ENCODE measurements at regions not wholly inside any gene's neighbourhood (a gene's known extent, or its start where the extent isn't known, plus 50 kb on each side); places are given as distances from the start of the nearest gene placed in this dataset.

- DNase-seq (ENCODE audit: low read depth in 1 of 2, low spot score in 1 of 2) = no peak
- ChIA-PET CTCF (interaction anchor here (0.6 kb wide), 1 partner anchor 26 kb away, joined by 3 read pairs; no protein-coding TSS in a partner anchor), POLR2A (no interaction called here)
- TF ChIP-seq, protein P1, sequence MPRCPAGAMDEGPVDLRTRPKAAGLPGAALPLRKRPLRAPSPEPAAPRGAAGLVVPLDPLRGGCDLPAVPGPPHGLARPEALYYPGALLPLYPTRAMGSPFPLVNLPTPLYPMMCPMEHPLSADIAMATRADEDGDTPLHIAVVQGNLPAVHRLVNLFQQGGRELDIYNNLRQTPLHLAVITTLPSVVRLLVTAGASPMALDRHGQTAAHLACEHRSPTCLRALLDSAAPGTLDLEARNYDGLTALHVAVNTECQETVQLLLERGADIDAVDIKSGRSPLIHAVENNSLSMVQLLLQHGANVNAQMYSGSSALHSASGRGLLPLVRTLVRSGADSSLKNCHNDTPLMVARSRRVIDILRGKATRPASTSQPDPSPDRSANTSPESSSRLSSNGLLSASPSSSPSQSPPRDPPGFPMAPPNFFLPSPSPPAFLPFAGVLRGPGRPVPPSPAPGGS (IDR thresholded peaks at IDR 0.05) = no peak
- TF ChIP-seq, protein P2, sequence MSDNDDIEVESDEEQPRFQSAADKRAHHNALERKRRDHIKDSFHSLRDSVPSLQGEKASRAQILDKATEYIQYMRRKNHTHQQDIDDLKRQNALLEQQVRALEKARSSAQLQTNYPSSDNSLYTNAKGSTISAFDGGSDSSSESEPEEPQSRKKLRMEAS (IDR thresholded peaks at IDR 0.05) = no peak
- TF ChIP-seq GATA3 (IDR thresholded peaks at IDR 0.05; ENCODE audit: borderline replicate concordance) (no peak), ZFP36 (IDR thresholded peaks at IDR 0.05; ENCODE audit: borderline replicate concordance, partially characterized antibody) (no peak), NFE2L2 (conservative IDR thresholded peaks at IDR 0.05; ENCODE audit: low read length) (no peak), ELK1 (IDR thresholded peaks at IDR 0.05; ENCODE audit: low read depth, low read length) (no peak), ZC3H11A (IDR thresholded peaks at IDR 0.05) (no peak), RFX5 (IDR thresholded peaks at IDR 0.05) (no peak), BHLHE40 (IDR thresholded peaks at IDR 0.05; ENCODE audit: low read depth, low read length) (no peak), HEYL (CRISPR knock-in tag; IDR thresholded peaks at IDR 0.05) (no peak), RCOR1 (IDR thresholded peaks at IDR 0.05; ENCODE audit: low read depth, low read length) (no peak), NR3C1 (IDR thresholded peaks at IDR 0.05) (no peak), CHD4 (IDR thresholded peaks at IDR 0.05; ENCODE audit: borderline replicate concordance) (no peak)
- TF ChIP-seq, protein P3, sequence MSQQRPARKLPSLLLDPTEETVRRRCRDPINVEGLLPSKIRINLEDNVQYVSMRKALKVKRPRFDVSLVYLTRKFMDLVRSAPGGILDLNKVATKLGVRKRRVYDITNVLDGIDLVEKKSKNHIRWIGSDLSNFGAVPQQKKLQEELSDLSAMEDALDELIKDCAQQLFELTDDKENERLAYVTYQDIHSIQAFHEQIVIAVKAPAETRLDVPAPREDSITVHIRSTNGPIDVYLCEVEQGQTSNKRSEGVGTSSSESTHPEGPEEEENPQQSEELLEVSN (IDR thresholded peaks at IDR 0.05; ENCODE audit: borderline replicate concordance, low read depth) = no peak
- TF ChIP-seq, protein P4, sequence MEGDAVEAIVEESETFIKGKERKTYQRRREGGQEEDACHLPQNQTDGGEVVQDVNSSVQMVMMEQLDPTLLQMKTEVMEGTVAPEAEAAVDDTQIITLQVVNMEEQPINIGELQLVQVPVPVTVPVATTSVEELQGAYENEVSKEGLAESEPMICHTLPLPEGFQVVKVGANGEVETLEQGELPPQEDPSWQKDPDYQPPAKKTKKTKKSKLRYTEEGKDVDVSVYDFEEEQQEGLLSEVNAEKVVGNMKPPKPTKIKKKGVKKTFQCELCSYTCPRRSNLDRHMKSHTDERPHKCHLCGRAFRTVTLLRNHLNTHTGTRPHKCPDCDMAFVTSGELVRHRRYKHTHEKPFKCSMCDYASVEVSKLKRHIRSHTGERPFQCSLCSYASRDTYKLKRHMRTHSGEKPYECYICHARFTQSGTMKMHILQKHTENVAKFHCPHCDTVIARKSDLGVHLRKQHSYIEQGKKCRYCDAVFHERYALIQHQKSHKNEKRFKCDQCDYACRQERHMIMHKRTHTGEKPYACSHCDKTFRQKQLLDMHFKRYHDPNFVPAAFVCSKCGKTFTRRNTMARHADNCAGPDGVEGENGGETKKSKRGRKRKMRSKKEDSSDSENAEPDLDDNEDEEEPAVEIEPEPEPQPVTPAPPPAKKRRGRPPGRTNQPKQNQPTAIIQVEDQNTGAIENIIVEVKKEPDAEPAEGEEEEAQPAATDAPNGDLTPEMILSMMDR (IDR thresholded peaks at IDR 0.05) = no peak
- Histone ChIP-seq H3K9me3 (peaks cover 7% of the 10 kb centered on the region; the same call in 1 of the 3 replicates), H3K4me2 (no peak overlapping the region), H3K27ac (no peak overlapping the region), H3K4me3 (no peak overlapping the region), H3K4me1 (no peaks in the 10 kb centered on the region)
- ATAC-seq = no peak
- 70% methylated on average over 7 of the region's 7 CpGs for WGBS (ENCODE audit: missing lambda C conversion rate)
- FAIRE-seq = no peak
Measured at GRCh38 chr2:8254791-8255447, 426.9 kb upstream of the ID2 start.

- ATAC-seq = no peak
- DNase-seq (ENCODE audit: low read depth in 1 of 2, low spot score in 1 of 2) = no peak
- 0 out of 3 replicates have a peak, but pooled peaks cover 4% of the 10 kb centered on the region for H3K9me3 ChIP-seq
- no peak for TF ChIP-seq ELK1 (IDR thresholded peaks at IDR 0.05; ENCODE audit: low read depth, low read length)
- TF ChIP-seq, protein P4 (IDR thresholded peaks at IDR 0.05) = no peak
- TF ChIP-seq RAD21 (conservative IDR thresholded peaks at IDR 0.05 in 1 of 2, IDR thresholded peaks at IDR 0.05 in 1 of 2) = no peak
- TF ChIP-seq SMC3 (IDR thresholded peaks at IDR 0.05) = no peak
- no peak for TF ChIP-seq ZC3H11A (IDR thresholded peaks at IDR 0.05)
- H3K4me1 ChIP-seq = no peaks in the 10 kb centered on the region
- H3K27ac ChIP-seq = no peak overlapping the region
- WGBS (ENCODE audit: missing lambda C conversion rate) = 31% methylated on average over 1 of the region's 1 CpG
- POLR2A ChIA-PET = no interaction called here
- H3K4me3 ChIP-seq = no peak overlapping the region
- CTCF ChIA-PET = interaction anchor here (0.6 kb wide), 1 partner anchor 25 kb away, joined by 3 read pairs; no protein-coding TSS in a partner anchor
- FAIRE-seq = no peak
- no peak overlapping the region for H3K4me2 ChIP-seq
Measured at GRCh38 chr2:8255448-8255800, 426.4 kb upstream of the ID2 start.
